ENCODE measurements at regions not wholly inside any gene's neighbourhood (a gene's known extent, or its start where the extent isn't known, plus 50 kb on each side); places are given as distances from the start of the nearest gene placed in this dataset.

GRCh38 chr3:1943395-1944118 is 155.1 kb upstream of the CNTN4 start:
- Histone ChIP-seq H3K4me3 (ENCODE audit: low read length, poor library complexity, severe bottlenecking) (no peak overlapping the region), H3K27me3 (ENCODE audit: insufficient read depth, low read length, poor library complexity, severe bottlenecking) (no peaks in the 10 kb centered on the region), H2AFZ (ENCODE audit: low read length) (no peak overlapping the region), H4K20me1 (ENCODE audit: insufficient read depth, low read length, poor library complexity, severe bottlenecking) (no peaks in the 10 kb centered on the region), H3K36me3 (ENCODE audit: insufficient read depth, low read length) (no peaks in the 10 kb centered on the region), H3K4me2 (ENCODE audit: low read depth, low read length, poor library complexity, severe bottlenecking) (no peak overlapping the region), H3K9me3 (ENCODE audit: insufficient read depth, low read depth, low read length) (peaks cover 5% of the 10 kb centered on the region; the same call in 1 of the 2 replicates), H3K4me1 (ENCODE audit: insufficient read depth, low read length, poor library complexity, severe bottlenecking) (no peaks in the 10 kb centered on the region), H3K9ac (ENCODE audit: low read depth, low read length, poor library complexity, severe bottlenecking) (no peak overlapping the region), H3K79me2 (ENCODE audit: insufficient read depth, low read length) (no peaks in the 10 kb centered on the region), H3K9me2 (replicated peaks; ENCODE audit: low read depth, low read length) (no peaks in the 10 kb centered on the region), H3F3A (ENCODE audit: low read depth) (no peaks in the 10 kb centered on the region)
- TF ChIP-seq EZH2phosphoT487 (IDR thresholded peaks at IDR 0.05; ENCODE audit: borderline replicate concordance) (no peak), CTCF (conservative IDR thresholded peaks at IDR 0.05; ENCODE audit: low read length) (no peak)

GRCh38 chr3:1945698-1946097 is 153.0 kb upstream of the CNTN4 start:
- no peaks in the 10 kb centered on the region for H3K9me2 ChIP-seq (replicated peaks; ENCODE audit: low read depth, low read length)
- H3K79me2 ChIP-seq (ENCODE audit: insufficient read depth, low read length) = no peaks in the 10 kb centered on the region
- H3K4me1 ChIP-seq (ENCODE audit: insufficient read depth, low read length, poor library complexity, severe bottlenecking) = no peaks in the 10 kb centered on the region
- H3K9ac ChIP-seq (ENCODE audit: low read depth, low read length, poor library complexity, severe bottlenecking) = no peak overlapping the region
- TF ChIP-seq EZH2phosphoT487 (IDR thresholded peaks at IDR 0.05; ENCODE audit: borderline replicate concordance) (no peak), CTCF (conservative IDR thresholded peaks at IDR 0.05; ENCODE audit: low read length) (no peak)
- no peaks in the 10 kb centered on the region for H4K20me1 ChIP-seq (ENCODE audit: insufficient read depth, low read length, poor library complexity, severe bottlenecking)
- no peaks in the 10 kb centered on the region for H3K36me3 ChIP-seq (ENCODE audit: insufficient read depth, low read length)
- peaks cover 5% of the 10 kb centered on the region; the same call in 1 of the 2 replicates for H3K9me3 ChIP-seq (ENCODE audit: insufficient read depth, low read depth, low read length)
- no peak overlapping the region for H2AFZ ChIP-seq (ENCODE audit: low read length)
- H3F3A ChIP-seq (ENCODE audit: low read depth) = no peaks in the 10 kb centered on the region
- no peak overlapping the region for H3K4me2 ChIP-seq (ENCODE audit: low read depth, low read length, poor library complexity, severe bottlenecking)
- H3K4me3 ChIP-seq (ENCODE audit: low read length, poor library complexity, severe bottlenecking) = no peak overlapping the region
- H3K27me3 ChIP-seq (ENCODE audit: insufficient read depth, low read length, poor library complexity, severe bottlenecking) = no peaks in the 10 kb centered on the region

GRCh38 chr3:1953536-1953935 is 145.1 kb upstream of the CNTN4 start:
- Histone ChIP-seq H3K36me3 (ENCODE audit: insufficient read depth, low read length) (no peaks in the 10 kb centered on the region), H3K4me2 (ENCODE audit: low read depth, low read length, poor library complexity, severe bottlenecking) (no peak overlapping the region)

More at GRCh38 chr3:1953536-1953935, 145.1 kb upstream of the CNTN4 start:
- H3K4me1 ChIP-seq (ENCODE audit: insufficient read depth, low read length, poor library complexity, severe bottlenecking) = no peaks in the 10 kb centered on the region
- no peaks in the 10 kb centered on the region for H3K27me3 ChIP-seq (ENCODE audit: insufficient read depth, low read length, poor library complexity, severe bottlenecking)
- no peaks in the 10 kb centered on the region for H3K9me2 ChIP-seq (replicated peaks; ENCODE audit: low read depth, low read length)
- 0 out of 2 replicates have a peak, but pooled peaks cover 4% of the 10 kb centered on the region for H3K9me3 ChIP-seq (ENCODE audit: insufficient read depth, low read depth, low read length)
- H4K20me1 ChIP-seq (ENCODE audit: insufficient read depth, low read length, poor library complexity, severe bottlenecking) = no peaks in the 10 kb centered on the region
- H2AFZ ChIP-seq (ENCODE audit: low read length) = no peak overlapping the region
- H3K4me3 ChIP-seq (ENCODE audit: low read length, poor library complexity, severe bottlenecking) = no peak overlapping the region
- H3F3A ChIP-seq (ENCODE audit: low read depth) = no peaks in the 10 kb centered on the region
- H3K79me2 ChIP-seq (ENCODE audit: insufficient read depth, low read length) = no peaks in the 10 kb centered on the region
- no peak for TF ChIP-seq CTCF (conservative IDR thresholded peaks at IDR 0.05; ENCODE audit: low read length)
- no peak for TF ChIP-seq EZH2phosphoT487 (IDR thresholded peaks at IDR 0.05; ENCODE audit: borderline replicate concordance)
- H3K9ac ChIP-seq (ENCODE audit: low read depth, low read length, poor library complexity, severe bottlenecking) = no peak overlapping the region

Data from Loucy (cell line).